ENCODE measurements at regions not wholly inside any gene's neighbourhood (a gene's known extent, or its start where the extent isn't known, plus 50 kb on each side); places are given as distances from the start of the nearest gene placed in this dataset.
"Not testable (repeated sequence)": the region's sequence is repeated elsewhere in the genome, so short reads cannot be mapped to it uniquely, and the experiment has no call there.

DNA sequence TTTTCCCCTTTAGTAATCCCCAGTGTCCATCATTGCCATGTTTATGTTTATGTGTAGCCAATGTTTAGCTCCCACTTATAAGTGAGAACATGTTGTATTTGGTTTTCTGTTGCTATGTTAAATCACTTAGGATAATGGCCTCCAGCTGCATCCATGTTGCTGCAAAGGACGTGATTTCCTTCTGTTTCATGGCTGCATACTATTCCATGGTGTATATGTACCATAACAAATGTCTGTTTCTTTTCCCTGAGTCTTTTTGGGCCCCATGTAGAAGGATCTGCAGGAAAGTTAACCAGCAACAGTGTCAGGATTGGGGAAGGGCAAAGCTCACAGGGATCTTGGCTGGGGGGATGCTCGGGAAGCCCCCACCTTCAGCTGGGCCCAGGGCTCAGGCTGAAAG is 64.3 kb upstream of the SULF2 start:
- peaks cover 10% of the 10 kb centered on the region for H3K9me3 ChIP-seq (ENCODE audit: control insufficient read depth, low read length)
- no peaks in the 10 kb centered on the region for H3K36me3 ChIP-seq (ENCODE audit: control insufficient read depth, insufficient read depth, low read length)
- WGBS, 2 experiments (ENCODE audit: insufficient coverage in 1 of 2, insufficient read length in 1 of 2) = 97 to 100% methylated on average over 1 to 2 of the region's 2 CpGs
- Mint-ChIP-seq H3K27me3 (ENCODE audit: insufficient read depth) (peaks cover 1% of the 10 kb centered on the region), H3K9me3 (peaks cover 19% of the 10 kb centered on the region), H3K36me3 (ENCODE audit: low read depth) (no peaks in the 10 kb centered on the region), H3K4me1 (peaks cover 13% of the 10 kb centered on the region), H3K27ac (no peak overlapping the region), H3K4me3 (no peak overlapping the region)
- H3K4me1 ChIP-seq (ENCODE audit: control insufficient read depth, insufficient read depth, low read length) = peaks cover 7% of the 10 kb centered on the region
- DNase-seq = no peak
- H3K27me3 ChIP-seq (ENCODE audit: control insufficient read depth, insufficient read depth, low read length, poor library complexity, severe bottlenecking) = no peaks in the 10 kb centered on the region
- H3K27ac ChIP-seq (ENCODE audit: low read depth, low read length) = no peak overlapping the region
- no peak overlapping the region for H3K9ac ChIP-seq (ENCODE audit: extremely low read depth, low read length, poor library complexity, severe bottlenecking)
- H3K4me3 ChIP-seq (ENCODE audit: low read length) = no peak overlapping the region
- TF ChIP-seq, protein P1, sequence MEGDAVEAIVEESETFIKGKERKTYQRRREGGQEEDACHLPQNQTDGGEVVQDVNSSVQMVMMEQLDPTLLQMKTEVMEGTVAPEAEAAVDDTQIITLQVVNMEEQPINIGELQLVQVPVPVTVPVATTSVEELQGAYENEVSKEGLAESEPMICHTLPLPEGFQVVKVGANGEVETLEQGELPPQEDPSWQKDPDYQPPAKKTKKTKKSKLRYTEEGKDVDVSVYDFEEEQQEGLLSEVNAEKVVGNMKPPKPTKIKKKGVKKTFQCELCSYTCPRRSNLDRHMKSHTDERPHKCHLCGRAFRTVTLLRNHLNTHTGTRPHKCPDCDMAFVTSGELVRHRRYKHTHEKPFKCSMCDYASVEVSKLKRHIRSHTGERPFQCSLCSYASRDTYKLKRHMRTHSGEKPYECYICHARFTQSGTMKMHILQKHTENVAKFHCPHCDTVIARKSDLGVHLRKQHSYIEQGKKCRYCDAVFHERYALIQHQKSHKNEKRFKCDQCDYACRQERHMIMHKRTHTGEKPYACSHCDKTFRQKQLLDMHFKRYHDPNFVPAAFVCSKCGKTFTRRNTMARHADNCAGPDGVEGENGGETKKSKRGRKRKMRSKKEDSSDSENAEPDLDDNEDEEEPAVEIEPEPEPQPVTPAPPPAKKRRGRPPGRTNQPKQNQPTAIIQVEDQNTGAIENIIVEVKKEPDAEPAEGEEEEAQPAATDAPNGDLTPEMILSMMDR (conservative IDR thresholded peaks at IDR 0.05) = no peak

DNA sequence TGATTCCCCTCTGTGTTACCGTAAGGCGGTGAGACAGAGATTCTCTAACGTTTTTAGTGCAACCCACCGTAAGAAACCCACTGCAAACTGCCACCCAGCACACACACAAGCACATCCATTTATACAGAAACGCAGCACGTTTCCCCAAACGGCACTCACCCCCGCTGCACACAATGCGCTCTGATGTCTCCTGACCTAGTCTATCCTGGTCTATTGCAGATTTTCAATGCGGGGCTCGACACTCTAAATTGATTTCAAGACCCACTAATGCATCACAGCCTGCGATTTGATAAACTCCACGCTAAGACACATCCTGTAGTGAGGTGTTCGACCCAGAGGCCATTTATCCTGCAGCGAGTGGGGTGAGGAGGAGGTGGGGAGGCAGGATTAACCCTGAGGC is 63.7 kb upstream of the SULF2 start:
- Mint-ChIP-seq H3K36me3 (ENCODE audit: low read depth) (no peaks in the 10 kb centered on the region), H3K27me3 (ENCODE audit: insufficient read depth) (peaks cover 1% of the 10 kb centered on the region), H3K9me3 (peaks cover 16% of the 10 kb centered on the region), H3K27ac (no peak overlapping the region), H3K4me3 (no peak overlapping the region), H3K4me1 (peaks cover 15% of the 10 kb centered on the region)
- Histone ChIP-seq H3K4me3 (ENCODE audit: low read length) (no peak overlapping the region), H3K27me3 (ENCODE audit: control insufficient read depth, insufficient read depth, low read length, poor library complexity, severe bottlenecking) (no peaks in the 10 kb centered on the region), H3K9ac (ENCODE audit: extremely low read depth, low read length, poor library complexity, severe bottlenecking) (no peak overlapping the region), H3K4me1 (ENCODE audit: control insufficient read depth, insufficient read depth, low read length) (peaks cover 7% of the 10 kb centered on the region), H3K36me3 (ENCODE audit: control insufficient read depth, insufficient read depth, low read length) (no peaks in the 10 kb centered on the region), H3K9me3 (ENCODE audit: control insufficient read depth, low read length) (peaks cover 10% of the 10 kb centered on the region), H3K27ac (ENCODE audit: low read depth, low read length) (no peak overlapping the region)
- TF ChIP-seq, protein P1 (conservative IDR thresholded peaks at IDR 0.05) = no peak
- DNase-seq = no peak
- WGBS, 2 experiments (ENCODE audit: insufficient coverage in 1 of 2, insufficient read length in 1 of 2) = 93 to 100% methylated on average over 4 to 15 of the region's 15 CpGs

DNA sequence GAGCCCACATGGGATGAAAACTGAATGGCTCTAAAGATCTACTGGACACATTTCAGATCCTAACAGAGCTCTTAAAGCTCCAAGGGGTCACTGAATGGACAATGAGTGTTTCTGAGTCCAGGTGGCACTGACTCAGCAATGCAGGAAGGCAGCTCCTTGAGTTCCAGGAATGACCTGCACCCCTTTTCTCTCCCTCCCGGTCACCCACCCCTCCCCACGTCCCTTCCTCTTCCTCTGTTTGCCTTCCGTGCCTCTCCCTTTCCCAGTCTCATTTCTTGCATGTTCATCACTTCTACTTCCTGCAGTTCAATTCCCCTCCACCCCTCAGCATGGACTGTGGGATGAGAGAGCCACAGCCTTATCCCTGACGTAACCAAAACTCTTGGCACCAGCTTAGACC is 63.3 kb upstream of the SULF2 start:
- Mint-ChIP-seq H3K4me1 (peaks cover 15% of the 10 kb centered on the region), H3K9me3 (peaks cover 16% of the 10 kb centered on the region)
- not testable (repeated sequence) for H3K27me3 ChIP-seq (ENCODE audit: control insufficient read depth, insufficient read depth, low read length, poor library complexity, severe bottlenecking); H3K27ac Mint-ChIP-seq; H3K4me1 ChIP-seq (ENCODE audit: control insufficient read depth, insufficient read depth, low read length); H3K27me3 Mint-ChIP-seq (ENCODE audit: insufficient read depth); H3K27ac ChIP-seq (ENCODE audit: low read depth, low read length); DNase-seq; H3K36me3 Mint-ChIP-seq (ENCODE audit: low read depth); H3K4me3 ChIP-seq (ENCODE audit: low read length); H3K4me3 Mint-ChIP-seq; H3K9me3 ChIP-seq (ENCODE audit: control insufficient read depth, low read length); H3K9ac ChIP-seq (ENCODE audit: extremely low read depth, low read length, poor library complexity, severe bottlenecking); H3K36me3 ChIP-seq (ENCODE audit: control insufficient read depth, insufficient read depth, low read length)
- whole genome bisulfite sequencing, 2 experiments (ENCODE audit: insufficient coverage in 1 of 2, insufficient read length in 1 of 2) = 94 to 100% methylated on average over 3 to 4 of the region's 4 CpGs

DNA sequence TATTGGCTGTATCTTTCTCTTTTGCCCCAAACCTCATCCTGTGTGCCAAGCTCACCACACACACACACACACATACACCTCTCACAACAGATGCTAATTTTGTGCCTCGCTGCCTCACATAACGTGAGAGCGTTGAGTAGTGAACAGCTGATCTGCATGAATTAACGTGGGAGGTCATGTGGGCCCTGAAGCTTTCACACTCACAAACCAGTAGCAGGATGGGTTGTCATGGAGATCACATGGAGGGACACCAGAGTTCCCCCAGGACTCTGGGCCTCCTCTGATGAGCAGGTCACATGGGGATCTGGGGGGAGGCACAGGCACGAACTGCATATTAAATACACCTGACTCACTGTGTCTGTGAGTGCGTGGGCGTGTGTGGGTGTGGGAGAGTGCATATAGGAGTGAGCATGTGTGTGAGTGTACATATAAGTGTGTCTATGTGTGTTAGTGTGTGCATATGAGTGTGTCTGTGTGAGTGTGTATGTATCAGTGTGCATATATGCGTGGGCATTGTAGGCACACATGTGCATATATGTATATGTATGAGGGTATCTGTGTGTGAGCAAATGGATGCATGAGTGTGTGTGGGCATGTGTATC is 62.7 kb upstream of the SULF2 start:
- Mint-ChIP-seq H3K36me3 (ENCODE audit: low read depth) (no peaks in the 10 kb centered on the region), H3K27me3 (ENCODE audit: insufficient read depth) (peaks cover 1% of the 10 kb centered on the region), H3K4me1 (peaks cover 15% of the 10 kb centered on the region), H3K9me3 (peaks cover 12% of the 10 kb centered on the region), H3K27ac (no peak overlapping the region), H3K4me3 (no peak overlapping the region)
- Histone ChIP-seq H3K9ac (ENCODE audit: extremely low read depth, low read length, poor library complexity, severe bottlenecking) (no peak overlapping the region), H3K27ac (ENCODE audit: low read depth, low read length) (no peak overlapping the region), H3K4me3 (ENCODE audit: low read length) (no peak overlapping the region), H3K9me3 (ENCODE audit: control insufficient read depth, low read length) (peaks cover 6% of the 10 kb centered on the region), H3K4me1 (ENCODE audit: control insufficient read depth, insufficient read depth, low read length) (peaks cover 7% of the 10 kb centered on the region), H3K36me3 (ENCODE audit: control insufficient read depth, insufficient read depth, low read length) (no peaks in the 10 kb centered on the region), H3K27me3 (ENCODE audit: control insufficient read depth, insufficient read depth, low read length, poor library complexity, severe bottlenecking) (no peaks in the 10 kb centered on the region)
- 87 to 94% methylated on average over 3 to 8 of the region's 8 CpGs for WGBS, 2 experiments (ENCODE audit: insufficient coverage in 1 of 2, insufficient read length in 1 of 2)
- TF ChIP-seq, protein P1 (conservative IDR thresholded peaks at IDR 0.05) = no peak
- no peak for DNase-seq

DNA sequence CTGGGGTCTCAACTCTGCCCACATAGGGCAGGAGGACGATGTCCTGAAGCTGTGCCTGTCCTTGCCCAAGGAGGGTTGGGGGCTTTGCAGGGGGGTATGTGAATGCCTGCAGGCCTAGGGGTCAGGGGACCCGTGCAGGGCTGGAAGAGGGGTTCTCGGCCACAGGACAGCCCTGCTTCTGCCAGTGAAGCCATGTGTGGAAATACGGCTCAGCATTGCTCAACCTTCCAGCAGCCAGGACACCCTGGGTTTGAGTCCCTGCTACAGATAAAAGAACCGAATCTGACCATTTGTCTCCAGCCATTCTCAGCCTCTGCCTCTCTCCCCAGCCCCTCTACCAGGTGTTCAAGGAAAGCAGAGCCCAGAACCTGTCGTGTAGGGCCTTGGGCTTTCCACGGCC is 61.9 kb upstream of the SULF2 start:
- peaks cover 15% of the 10 kb centered on the region for H3K4me1 Mint-ChIP-seq
- not testable (repeated sequence) for H3K36me3 Mint-ChIP-seq (ENCODE audit: low read depth); H3K4me3 ChIP-seq (ENCODE audit: low read length); H3K4me1 ChIP-seq (ENCODE audit: control insufficient read depth, insufficient read depth, low read length); H3K36me3 ChIP-seq (ENCODE audit: control insufficient read depth, insufficient read depth, low read length); H3K9me3 Mint-ChIP-seq; H3K27me3 ChIP-seq (ENCODE audit: control insufficient read depth, insufficient read depth, low read length, poor library complexity, severe bottlenecking); H3K27ac ChIP-seq (ENCODE audit: low read depth, low read length); H3K4me3 Mint-ChIP-seq; H3K9ac ChIP-seq (ENCODE audit: extremely low read depth, low read length, poor library complexity, severe bottlenecking); H3K27ac Mint-ChIP-seq; H3K27me3 Mint-ChIP-seq (ENCODE audit: insufficient read depth); H3K9me3 ChIP-seq (ENCODE audit: control insufficient read depth, low read length); DNase-seq
- 90 to 100% methylated on average over 3 to 7 of the region's 7 CpGs for WGBS, 2 experiments (ENCODE audit: insufficient coverage in 1 of 2, insufficient read length in 1 of 2)
